NCI-H2107 (cell line): ENCODE measurements at regions not wholly inside any gene's neighbourhood (a gene's known extent, or its start where the extent isn't known, plus 50 kb on each side); places are given as distances from the start of the nearest gene placed in this dataset.

ENCODE experiments used
- DNase-seq: peaks from one replicate; lab custom pipeline; 2025; lab: John Stamatoyannopoulos, UW

GRCh38 chr5:165834891-165835290 lies 2329.5 kb downstream of the MAT2B start:
- DNase-seq: no peak

GRCh38 chr5:165836046-165836445 lies 2330.6 kb downstream of the MAT2B start:
- DNase-seq: no peak

GRCh38 chr5:165837286-165837685 lies 2331.9 kb downstream of the MAT2B start:
- no peak for DNase-seq

DNA sequence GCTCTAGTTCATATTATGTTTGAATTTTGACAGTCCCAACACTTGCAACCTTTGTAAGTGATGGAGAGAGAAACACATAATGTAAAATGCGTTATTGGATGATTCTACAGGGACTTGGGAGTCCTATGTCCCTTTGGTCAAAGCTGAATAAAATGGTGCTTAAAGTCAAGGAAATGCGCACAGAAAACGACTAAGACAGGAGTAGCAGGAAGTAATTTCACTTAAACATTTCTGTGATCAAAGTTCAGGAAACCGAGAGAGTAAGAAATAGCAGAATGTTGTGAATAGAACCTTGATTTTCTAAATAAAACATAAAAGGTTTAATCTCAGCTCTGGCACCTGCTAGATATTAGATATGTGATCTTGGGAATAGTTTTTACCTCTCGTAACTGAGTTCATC lies 2339.2 kb downstream of the MAT2B start:
- DNase-seq: no peak

- DNase-seq: no peak
These were observed 2352.7 kb downstream of the MAT2B start for GRCh38 chr5:165858118-165858517.

DNA sequence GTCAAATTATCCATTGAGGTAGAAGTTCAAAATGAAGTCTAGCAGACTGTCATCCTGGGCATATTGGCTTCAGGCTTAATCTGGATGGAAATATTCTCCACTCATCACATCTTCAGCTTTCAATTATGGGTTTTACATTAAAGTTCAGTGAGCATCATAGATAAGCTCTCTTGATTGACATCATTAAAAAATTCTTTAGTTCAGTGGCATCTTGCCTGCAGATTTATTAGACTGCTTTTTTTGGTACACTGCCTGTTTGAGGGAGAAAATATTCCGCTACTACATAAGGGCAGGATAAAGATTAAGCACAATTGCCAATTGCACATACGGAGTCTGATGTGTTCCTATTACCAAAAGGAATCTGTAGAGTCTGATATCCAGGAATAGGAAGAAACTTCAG lies 2353.8 kb downstream of the MAT2B start:
- no peak for DNase-seq

GRCh38 chr5:165863239-165863638 lies 2357.8 kb downstream of the MAT2B start:
- DNase-seq: no peak

DNA sequence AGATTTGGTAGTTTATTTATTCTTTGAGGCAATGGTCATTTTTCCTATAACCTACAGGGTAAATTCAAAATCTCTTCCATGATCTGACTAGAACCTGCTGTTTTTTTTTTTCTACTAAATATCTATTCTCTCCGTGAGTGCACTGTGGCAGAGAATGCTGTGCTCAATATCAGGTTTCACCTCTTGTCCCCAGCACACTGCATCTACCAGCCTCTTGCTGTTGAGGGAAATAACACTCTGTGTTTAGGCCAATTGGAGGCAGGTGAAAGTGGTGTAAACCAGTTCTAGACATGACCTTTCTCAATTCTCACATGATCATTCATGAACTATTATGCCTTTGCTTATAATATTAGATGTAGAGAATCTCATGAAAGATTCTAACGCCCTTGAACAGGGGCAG lies 2365.9 kb downstream of the MAT2B start:
- no peak for DNase-seq

DNA sequence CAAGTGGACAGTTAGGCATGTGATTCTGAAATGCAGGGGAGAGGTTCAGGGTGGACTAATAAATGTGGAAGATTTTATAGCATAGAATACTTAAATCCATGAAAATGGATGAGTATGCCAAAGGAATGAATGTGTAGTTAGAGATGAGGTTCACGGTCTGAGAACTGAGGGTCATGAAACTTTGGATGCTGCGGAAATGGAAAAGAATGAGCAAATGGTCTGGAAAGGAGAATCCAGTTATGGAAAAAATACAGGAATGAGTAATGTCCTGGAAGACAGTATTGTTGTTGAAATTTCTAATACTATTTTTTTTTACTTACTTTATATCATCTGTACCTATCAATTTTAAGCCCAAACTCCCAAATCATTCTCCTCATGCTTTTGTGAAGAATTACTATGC lies 2369.4 kb downstream of the MAT2B start:
- no peak for DNase-seq

DNA sequence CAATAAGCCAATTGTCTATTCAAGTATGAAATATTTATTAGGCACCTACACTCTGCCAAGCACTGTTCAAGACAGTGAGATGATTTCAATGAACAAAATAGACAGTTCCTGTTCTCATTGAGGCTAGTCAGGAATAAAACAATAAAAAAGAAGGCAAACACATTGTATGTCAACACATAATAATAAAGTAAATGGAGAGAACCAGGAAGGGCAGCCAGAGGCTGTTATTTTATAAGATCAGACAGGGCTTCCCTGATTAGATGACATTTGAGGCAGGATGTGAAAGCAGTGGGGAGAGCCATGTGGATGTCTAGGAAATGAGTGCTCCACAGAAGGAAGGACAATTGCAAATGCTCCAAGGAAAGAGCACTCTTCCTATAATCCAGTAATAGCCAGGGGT lies 2371.1 kb downstream of the MAT2B start:
- no peak for DNase-seq

GRCh38 chr5:165877475-165877874 lies 2372.1 kb downstream of the MAT2B start:
- DNase-seq: no peak

DNA sequence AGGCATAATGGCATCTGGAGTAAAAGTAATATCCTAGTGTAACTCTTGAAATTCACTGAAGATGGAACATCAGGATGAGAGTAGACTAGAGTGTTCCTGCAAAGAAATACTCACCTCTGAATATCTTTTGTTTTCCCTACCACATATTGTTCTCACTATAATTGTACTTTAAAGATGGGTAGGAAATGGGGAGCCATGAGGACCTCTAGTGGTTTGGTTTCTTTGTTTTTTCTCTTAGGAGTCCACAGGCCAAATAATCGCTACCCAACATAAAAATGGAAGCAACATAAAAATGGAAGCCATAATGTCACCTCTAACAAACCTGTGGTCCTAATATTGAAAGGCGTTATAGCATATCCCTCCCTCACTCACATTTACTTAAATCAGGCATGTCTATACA lies 2375.8 kb downstream of the MAT2B start:
- no peak for DNase-seq

GRCh38 chr5:165882099-165882498 lies 2376.7 kb downstream of the MAT2B start:
- no peak for DNase-seq

GRCh38 chr5:165885623-165886350 lies 2380.4 kb downstream of the MAT2B start:
- no peak for DNase-seq

DNA sequence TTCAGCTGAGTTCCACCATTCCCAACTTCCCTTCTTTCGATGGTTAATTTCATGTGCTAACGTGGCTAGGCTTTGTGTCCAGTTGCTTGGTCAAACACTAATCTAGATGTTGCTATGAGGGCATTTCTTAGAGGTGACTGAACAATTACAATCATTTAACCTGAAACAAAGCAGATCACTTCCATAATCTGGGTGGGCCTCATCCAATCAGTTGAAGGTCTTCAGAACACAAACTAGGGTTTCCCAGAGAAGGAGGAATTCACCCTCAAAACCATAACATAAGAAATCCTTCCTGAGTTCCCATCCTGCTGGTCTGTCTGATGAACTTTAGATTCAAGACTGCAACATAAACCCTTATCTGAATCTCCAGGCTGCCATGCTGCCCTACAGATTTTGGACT lies 2381.7 kb downstream of the MAT2B start:
- no peak for DNase-seq

- DNase-seq: no peak
These were observed 2387.0 kb downstream of the MAT2B start for GRCh38 chr5:165892383-165892782.

DNA sequence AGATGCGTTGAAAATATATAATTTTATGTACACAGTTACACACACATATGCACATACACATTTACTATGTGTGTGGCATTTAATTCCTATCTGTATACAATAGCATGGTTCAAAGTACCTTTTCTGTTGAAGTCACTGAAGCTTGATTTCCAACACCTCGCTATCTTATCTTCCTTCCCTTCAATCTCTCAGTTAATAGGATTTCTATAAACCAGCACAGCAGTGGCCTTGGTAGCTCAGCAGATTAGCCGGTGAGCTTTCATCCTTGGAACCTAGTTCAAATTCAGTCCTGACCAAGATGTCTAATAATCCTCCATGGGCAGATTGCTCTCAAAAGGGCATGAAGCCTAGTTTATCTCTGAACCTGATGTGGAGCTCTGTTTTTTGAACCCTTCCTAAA lies 2389.5 kb downstream of the MAT2B start:
- DNase-seq: no peak

DNA sequence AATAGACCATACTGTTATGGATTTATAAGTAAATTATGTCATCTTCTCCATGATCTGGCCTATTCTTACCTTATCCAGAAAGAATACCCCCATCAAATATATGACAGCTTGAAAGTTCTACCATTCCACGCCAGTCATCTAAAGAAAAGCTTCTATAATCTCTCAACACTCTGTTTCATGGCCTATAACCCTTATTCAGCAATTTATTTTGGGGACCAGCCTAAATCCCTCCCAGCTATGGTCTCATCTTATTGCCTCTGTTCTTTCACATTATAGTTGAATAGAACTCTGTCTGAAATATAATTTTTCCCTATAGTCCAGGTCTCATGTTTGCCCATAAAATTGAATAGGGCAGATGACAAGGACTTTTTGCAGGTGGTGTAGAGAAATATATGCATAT lies 2387.6 kb upstream of the WWC1 start:
- no peak for DNase-seq

- DNase-seq: no peak
These were observed 2384.6 kb upstream of the WWC1 start for GRCh38 chr5:165906871-165907270.

- DNase-seq: no peak
These were observed 2378.4 kb upstream of the WWC1 start for GRCh38 chr5:165913059-165913458.

GRCh38 chr5:165914456-165914855 lies 2377.0 kb upstream of the WWC1 start:
- DNase-seq: no peak

DNA sequence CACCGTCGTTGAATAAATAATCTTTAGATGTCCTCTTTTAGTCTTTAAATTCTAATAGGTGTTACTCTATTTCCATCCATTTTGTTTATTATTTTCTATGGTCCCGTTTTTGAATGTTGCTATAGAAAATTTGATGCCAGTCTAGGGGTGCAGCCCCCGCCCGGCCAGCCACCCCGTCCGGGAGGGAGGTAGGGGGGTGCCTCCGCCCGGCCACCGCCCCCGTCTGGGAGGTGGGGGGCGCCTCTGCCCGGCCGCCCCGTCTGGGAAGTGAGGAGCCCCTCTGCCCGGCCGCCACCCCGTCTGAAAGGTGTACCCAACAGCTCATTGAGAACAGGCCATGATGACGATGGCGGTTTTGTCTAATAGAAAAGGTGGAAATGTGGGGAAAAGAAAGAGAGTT lies 2372.2 kb upstream of the WWC1 start:
- no peak for DNase-seq

DNA sequence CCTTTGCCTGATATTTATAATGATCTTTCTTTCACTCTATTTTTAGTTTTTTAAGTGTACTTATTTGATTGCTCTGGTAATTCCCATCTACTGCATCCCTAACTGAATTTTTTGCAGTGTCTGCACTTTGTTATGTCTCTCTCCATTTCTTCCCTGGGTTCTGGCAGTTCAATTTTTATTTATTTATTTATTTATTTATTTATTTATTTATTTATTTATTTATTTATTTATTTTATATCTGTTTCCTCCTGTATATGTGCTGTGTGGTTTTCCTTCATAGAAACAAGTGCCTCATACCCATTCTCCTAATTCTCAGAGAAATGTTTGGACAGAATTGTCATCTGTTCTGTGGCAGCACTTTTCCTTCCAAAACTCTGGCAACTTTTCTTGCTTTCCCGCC lies 2370.8 kb upstream of the WWC1 start:
- no peak for DNase-seq

DNA sequence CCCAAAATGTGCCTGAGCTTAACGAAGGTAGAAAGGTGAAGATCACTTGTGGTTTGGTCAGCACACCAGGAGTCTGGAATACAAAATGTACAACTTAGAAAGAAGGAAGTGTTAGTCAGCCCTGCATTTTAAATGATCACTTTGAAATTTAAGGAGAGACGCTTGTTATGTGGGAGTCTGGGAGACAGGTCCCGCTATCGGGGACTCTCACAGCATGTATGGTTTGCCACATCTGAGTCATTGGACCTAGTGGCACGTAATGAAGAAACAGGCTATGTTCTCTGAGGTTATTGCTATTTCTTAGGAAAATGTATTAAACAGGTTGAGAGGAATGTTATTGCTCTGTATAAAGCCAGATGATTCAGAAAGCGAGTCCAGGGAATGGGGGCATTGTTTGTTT lies 2362.5 kb upstream of the WWC1 start:
- DNase-seq: no peak

- no peak for DNase-seq
These were observed 2350.9 kb upstream of the WWC1 start for GRCh38 chr5:165940541-165940940.
